CD4-positive, alpha-beta T cell treated with Interleukin-6 for 4 hours (primary cell): ENCODE measurements at regions not wholly inside any gene's neighbourhood (a gene's known extent, or its start where the extent isn't known, plus 50 kb on each side); places are given as distances from the start of the nearest gene placed in this dataset.

Experiments
- DNase-seq: peaks from one replicate; pipeline ENCODE4 v3.0.0-alpha.2; 2020; ENCODE audit warnings: mixed read lengths

GRCh38 chr12:34386621-34387255, 364.4 kb downstream of the ALG10 start:
- DNase-seq: no peak

- DNase-seq: no peak
Measured at GRCh38 chr12:34387711-34388635, 365.7 kb downstream of the ALG10 start.

- no peak for DNase-seq
Measured at GRCh38 chr12:34388636-34389377, 366.5 kb downstream of the ALG10 start.

- DNase-seq: no peak
Measured at GRCh38 chr12:34389378-34390170, 367.3 kb downstream of the ALG10 start.

GRCh38 chr12:34390171-34390841, 368.0 kb downstream of the ALG10 start:
- DNase-seq: no peak

- peak; percentile 1 for DNase-seq
Measured at GRCh38 chr12:34390846-34391700, 368.8 kb downstream of the ALG10 start.

- DNase-seq: no peak
Measured at GRCh38 chr12:34391771-34392581, 369.7 kb downstream of the ALG10 start.

GRCh38 chr12:34392741-34393085, 370.4 kb downstream of the ALG10 start:
- DNase-seq: no peak

GRCh38 chr12:34393086-34393820, 371.0 kb downstream of the ALG10 start:
- DNase-seq: peak; percentile 1

GRCh38 chr12:34393821-34394150, 371.5 kb downstream of the ALG10 start:
- peak; percentile 0 for DNase-seq

GRCh38 chr12:34394211-34395055, 372.1 kb downstream of the ALG10 start:
- no peak for DNase-seq

GRCh38 chr12:34395056-34396005, 373.0 kb downstream of the ALG10 start:
- peak; percentile 1 for DNase-seq

- DNase-seq: peak; percentile 0
Measured at GRCh38 chr12:34396006-34396860, 373.9 kb downstream of the ALG10 start.

GRCh38 chr12:34396861-34397590, 374.7 kb downstream of the ALG10 start:
- no peak for DNase-seq

GRCh38 chr12:34397591-34398365, 375.5 kb downstream of the ALG10 start:
- peak; percentile 1 for DNase-seq
